Neuronal stem cell (in vitro differentiated cells): ENCODE measurements at regions not wholly inside any gene's neighbourhood (a gene's known extent, or its start where the extent isn't known, plus 50 kb on each side); places are given as distances from the start of the nearest gene placed in this dataset.

Experiments used
- DNase-seq: peaks from one replicate; pipeline ENCODE4 v3.0.0-alpha.2; 2013; ENCODE audit warnings: low spot score
- H2AFZ ChIP-seq: one replicate; pipeline ENCODE4 v1.6.1; 2013; ENCODE audit warnings: mild to moderate bottlenecking, low read length, inconsistent platforms
- H2AK5ac ChIP-seq: 2 replicates; pipeline ENCODE4 v1.6.1; 2013; ENCODE audit warnings: low read depth, mild to moderate bottlenecking, inconsistent platforms, low read length, moderate library complexity, mixed read lengths
- H2BK120ac ChIP-seq: 2 replicates; pipeline ENCODE4 v1.6.1; 2013; ENCODE audit warnings: low read depth, mild to moderate bottlenecking, inconsistent platforms, low read length, moderate library complexity, mixed read lengths
- H2BK12ac ChIP-seq: one replicate; pipeline ENCODE4 v1.6.1; 2013; ENCODE audit warnings: low read length, inconsistent platforms
- H2BK15ac ChIP-seq: 2 replicates; pipeline ENCODE4 v1.6.1; 2013; ENCODE audit warnings: mild to moderate bottlenecking, low read length, inconsistent platforms, mixed read lengths
- H2BK5ac ChIP-seq: one replicate; pipeline ENCODE4 v1.6.1; 2013; ENCODE audit warnings: inconsistent platforms, mild to moderate bottlenecking, low read length, moderate library complexity
- H3K14ac ChIP-seq: one replicate; pipeline ENCODE4 v1.6.1; 2013; ENCODE audit warnings: low read length, inconsistent platforms
- H3K18ac ChIP-seq: 2 replicates; pipeline ENCODE4 v1.6.1; 2013; ENCODE audit warnings: low read length, inconsistent platforms
- H3K23ac ChIP-seq: 2 replicates; pipeline ENCODE4 v1.6.1; 2013; ENCODE audit warnings: low read depth, mild to moderate bottlenecking, mixed read lengths, low read length, inconsistent platforms; ENCODE audit not compliant: poor library complexity
- H3K27ac ChIP-seq: replicated peaks from 3 replicates; pipeline ENCODE4 v1.5.1; 2013; ENCODE audit warnings: low read length, inconsistent platforms
- H3K27me3 ChIP-seq, 3 experiments: 2 replicates each; pipeline ENCODE4 v1.6.1; 2013; ENCODE audit warnings: low read length in 3 of 3, mild to moderate bottlenecking in 2 of 3, inconsistent platforms in 1 of 3, low read depth in 1 of 3, mixed read lengths in 1 of 3, moderate library complexity in 1 of 3; ENCODE audit not compliant: control insufficient read depth in 3 of 3, insufficient read depth in 3 of 3
- H3K36me3 ChIP-seq, 2 donors: replicated peaks in 1 of 2; 2 replicates each; pipeline ENCODE4 v1.6.1; 2013; ENCODE audit warnings: low read length in 2 of 2; ENCODE audit not compliant: control insufficient read depth in 2 of 2, insufficient read depth in 2 of 2
- H3K4ac ChIP-seq: 2 replicates; pipeline ENCODE4 v1.6.1; 2013; ENCODE audit warnings: inconsistent platforms, mild to moderate bottlenecking, low read length, moderate library complexity
- H3K4me1 ChIP-seq, 2 donors: 1 replicate in 1 of 2; 2 replicates in 1 of 2; pipeline ENCODE4 v1.6.1; 2013; ENCODE audit warnings: low read length in 2 of 2, low read depth in 1 of 2; ENCODE audit not compliant: control insufficient read depth in 2 of 2, insufficient read depth in 1 of 2
- H3K4me2 ChIP-seq: one replicate; pipeline ENCODE4 v1.6.1; 2013; ENCODE audit warnings: mild to moderate bottlenecking, low read length, inconsistent platforms; ENCODE audit not compliant: insufficient read depth, poor library complexity, severe bottlenecking
- H3K4me3 ChIP-seq, 2 donors: 2 replicates each; pipeline ENCODE4 v1.5.1; 2013; ENCODE audit warnings: low read length in 2 of 2, mild to moderate bottlenecking in 2 of 2, inconsistent platforms in 1 of 2, moderate library complexity in 1 of 2
- H3K79me1 ChIP-seq: one replicate; pipeline ENCODE4 v1.6.1; 2013; ENCODE audit warnings: low read depth, mild to moderate bottlenecking, inconsistent platforms, low read length, moderate library complexity
- H3K9ac ChIP-seq: one replicate; pipeline ENCODE4 v1.6.1; 2013; ENCODE audit warnings: mild to moderate bottlenecking, low read depth, low read length, inconsistent platforms; ENCODE audit not compliant: poor library complexity
- H3K9me3 ChIP-seq, 2 donors: replicated peaks in 1 of 2; 2 replicates each; pipeline versions ENCODE3 to v1.6.1; 2013; ENCODE audit warnings: low read length in 2 of 2, mild to moderate bottlenecking in 2 of 2, inconsistent platforms in 1 of 2, low read depth in 1 of 2, mixed read lengths in 1 of 2, moderate library complexity in 1 of 2; ENCODE audit not compliant: control insufficient read depth in 2 of 2, insufficient read depth in 1 of 2
- H4K8ac ChIP-seq: one replicate; pipeline ENCODE4 v1.6.1; 2013; ENCODE audit warnings: low read depth, mild to moderate bottlenecking, inconsistent platforms, low read length, moderate library complexity
- H4K91ac ChIP-seq: one replicate; pipeline ENCODE4 v1.6.1; 2013; ENCODE audit warnings: low read length, low read depth, mild to moderate bottlenecking, inconsistent platforms; ENCODE audit not compliant: poor library complexity
- WGBS, 2 donors: extraction: QIAGEN DNeasy Blood & Tissue Kit; methylation state at CpG; one replicate each; pipeline ENCODE4 v1.1.7; 2013; ENCODE audit warnings: missing lambda C conversion rate in 2 of 2, mixed read lengths in 1 of 2; ENCODE audit not compliant: insufficient read length in 2 of 2, insufficient replicate concordance in 1 of 2; ENCODE audit errors: extremely low coverage in 2 of 2; 5-methylcytosine and 5-hydroxymethylcytosine counted together

DNA sequence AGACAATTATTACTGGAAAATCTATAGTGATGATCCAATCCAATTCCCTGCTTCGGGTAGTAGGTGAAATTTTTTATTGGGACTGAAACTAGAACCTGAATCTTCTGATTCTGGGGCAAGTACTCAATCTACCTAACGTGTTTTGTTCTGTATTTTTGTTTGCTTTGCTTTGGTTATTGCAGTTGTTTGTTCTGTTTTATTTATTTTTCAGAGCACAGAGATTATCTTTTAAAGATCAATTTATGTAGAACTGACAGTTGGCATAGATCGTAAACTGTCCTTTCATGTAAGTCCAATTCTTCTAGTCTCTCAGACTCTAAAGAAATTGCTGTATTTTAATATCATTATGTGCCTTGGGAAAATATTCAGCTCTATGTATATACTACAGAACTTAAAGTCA lies 401.6 kb downstream of the ANXA1 start:
- H3K4me2 ChIP-seq = no peak overlapping the region
- H3K4me1 ChIP-seq = peaks cover 0 to 1% of the 10 kb centered on the region in 2 donors
- no peak overlapping the region for H2BK15ac ChIP-seq
- H3K27me3 ChIP-seq = no peaks in the 10 kb centered on the region
- no peak overlapping the region for H3K4ac ChIP-seq
- DNase-seq = no peak
- H3K9ac ChIP-seq = no peak overlapping the region
- H4K91ac ChIP-seq = no peak overlapping the region
- no peak overlapping the region for H2BK5ac ChIP-seq
- no CpG with 5 or more reads among the region's 3 CpGs for WGBS, 2 donors
- H2BK120ac ChIP-seq = no peak overlapping the region
- no peaks in the 10 kb centered on the region for H3K36me3 ChIP-seq
- no peak overlapping the region for H2BK12ac ChIP-seq
- no peaks in the 10 kb centered on the region for H3K9me3 ChIP-seq
- H3K23ac ChIP-seq = no peak overlapping the region
- no peak overlapping the region for H3K4me3 ChIP-seq
- no peak overlapping the region for H2AFZ ChIP-seq
- no peak overlapping the region for H3K14ac ChIP-seq
- no peaks in the 10 kb centered on the region for H3K79me1 ChIP-seq
- H4K8ac ChIP-seq = no peak overlapping the region
- no peak overlapping the region for H2AK5ac ChIP-seq
- no peak overlapping the region for H3K27ac ChIP-seq
- H3K18ac ChIP-seq = no peak overlapping the region

GRCh38 chr9:73558471-73558870 lies 406.8 kb downstream of the ANXA1 start:
- H2BK12ac ChIP-seq = no peak overlapping the region
- H3K36me3 ChIP-seq = no peaks in the 10 kb centered on the region
- H3K4ac ChIP-seq = no peak overlapping the region
- H3K4me1 ChIP-seq = no peaks in the 10 kb centered on the region
- no peak overlapping the region for H2AK5ac ChIP-seq
- no peak overlapping the region for H3K18ac ChIP-seq
- no peak overlapping the region for H2BK5ac ChIP-seq
- no peak overlapping the region for H3K27ac ChIP-seq
- no peak overlapping the region for H2BK120ac ChIP-seq
- H3K27me3 ChIP-seq = no peaks in the 10 kb centered on the region
- no peak for DNase-seq
- H2AFZ ChIP-seq = no peak overlapping the region
- H2BK15ac ChIP-seq = no peak overlapping the region
- no peak overlapping the region for H3K23ac ChIP-seq
- no peak overlapping the region for H4K91ac ChIP-seq
- no peak overlapping the region for H4K8ac ChIP-seq
- H3K14ac ChIP-seq = no peak overlapping the region
- H3K4me2 ChIP-seq = no peak overlapping the region
- H3K79me1 ChIP-seq = no peaks in the 10 kb centered on the region
- no peaks in the 10 kb centered on the region for H3K9me3 ChIP-seq
- H3K4me3 ChIP-seq = no peak overlapping the region
- H3K9ac ChIP-seq = no peak overlapping the region

GRCh38 chr9:73565026-73565425 lies 413.4 kb downstream of the ANXA1 start:
- no peak overlapping the region for H3K4me3 ChIP-seq
- no peaks in the 10 kb centered on the region for H3K36me3 ChIP-seq
- H3K9ac ChIP-seq = no peak overlapping the region
- H3K14ac ChIP-seq = no peak overlapping the region
- no peak overlapping the region for H2BK15ac ChIP-seq
- H2BK120ac ChIP-seq = no peak overlapping the region
- no peak overlapping the region for H3K23ac ChIP-seq
- H3K4ac ChIP-seq = no peak overlapping the region
- H3K4me2 ChIP-seq = no peak overlapping the region
- H3K27ac ChIP-seq = no peak overlapping the region
- no peaks in the 10 kb centered on the region for H3K79me1 ChIP-seq
- no peak overlapping the region for H2BK12ac ChIP-seq
- peaks cover 0 to 3% of the 10 kb centered on the region in 2 donors for H3K9me3 ChIP-seq
- H2AFZ ChIP-seq = peak overlapping the region; percentile 59
- DNase-seq = no peak
- H4K91ac ChIP-seq = no peak overlapping the region
- no peak overlapping the region for H2BK5ac ChIP-seq
- H3K18ac ChIP-seq = no peak overlapping the region
- no peaks in the 10 kb centered on the region for H3K4me1 ChIP-seq
- H2AK5ac ChIP-seq = no peak overlapping the region
- H4K8ac ChIP-seq = no peak overlapping the region
- H3K27me3 ChIP-seq = no peaks in the 10 kb centered on the region
- no CpG with 5 or more reads among the region's 4 CpGs for WGBS, 2 donors

GRCh38 chr9:73565833-73566465 lies 414.3 kb downstream of the ANXA1 start:
- H4K91ac ChIP-seq = no peak overlapping the region
- peaks cover 0 to 3% of the 10 kb centered on the region in 2 donors for H3K9me3 ChIP-seq
- H3K79me1 ChIP-seq = no peaks in the 10 kb centered on the region
- no peak overlapping the region for H2BK15ac ChIP-seq
- H3K36me3 ChIP-seq = no peaks in the 10 kb centered on the region
- no peak overlapping the region for H4K8ac ChIP-seq
- no peak overlapping the region for H3K4ac ChIP-seq
- H2BK12ac ChIP-seq = no peak overlapping the region
- no peak for DNase-seq
- H3K18ac ChIP-seq = no peak overlapping the region
- H3K27ac ChIP-seq = no peak overlapping the region
- H3K14ac ChIP-seq = no peak overlapping the region
- no peak overlapping the region for H3K4me3 ChIP-seq
- no peak overlapping the region for H3K9ac ChIP-seq
- H2BK5ac ChIP-seq = no peak overlapping the region
- H3K4me2 ChIP-seq = no peak overlapping the region
- no peak overlapping the region for H2AK5ac ChIP-seq
- no peak overlapping the region for H2BK120ac ChIP-seq
- H3K4me1 ChIP-seq = no peaks in the 10 kb centered on the region
- H2AFZ ChIP-seq = peak overlapping the region; percentile 59
- no peaks in the 10 kb centered on the region for H3K27me3 ChIP-seq
- H3K23ac ChIP-seq = no peak overlapping the region
